IMR-90 (cell line): ENCODE measurements at regions not wholly inside any gene's neighbourhood (a gene's known extent, or its start where the extent isn't known, plus 50 kb on each side); places are given as distances from the start of the nearest gene placed in this dataset.
"Not testable (repeated sequence)": the region's sequence is repeated elsewhere in the genome, so short reads cannot be mapped to it uniquely, and the experiment has no call there.

Source experiments
- ATAC-seq: fragments of 200-7000 bp; cut with Tn5 transposase; 2 replicates; pipeline ENCODE4 v1.9.1; 2020; ENCODE audit warnings: low read depth, mild to moderate bottlenecking, moderate library complexity
- BruUV-seq: library from RNA; stranded (reverse); fragments of 400-500 nt; replicated peaks from 2 replicates; lab custom pipeline; 2021; lab: Mats Ljungman, UMichigan
- CTCF ChIA-PET: fragments of 300-600 bp; formaldehyde crosslinking; extraction: SDS; loops from one replicate; lab custom pipeline; 2021; ENCODE audit warnings: antibody characterized with exemption; lab: Yijun Ruan, JAX
- POLR2A ChIA-PET: fragments of 300-600 bp; sonication (Branson Sonifier 250); formaldehyde crosslinking; loops from one replicate; lab custom pipeline; 2022; ENCODE audit warnings: antibody characterized with exemption; ENCODE audit not compliant: unreplicated experiment; lab: Charles Lee
- DNase-seq: peaks from one replicate; pipeline ENCODE4 v3.0.0; 2013
- H2AFZ ChIP-seq: replicated peaks from 2 replicates; pipeline ENCODE3; 2013; ENCODE audit warnings: low read length, mild to moderate bottlenecking; ENCODE audit not compliant: poor library complexity
- H2AK5ac ChIP-seq: 2 replicates; pipeline ENCODE4 v1.6.1; 2013; ENCODE audit warnings: low read depth, low read length, inconsistent platforms
- H2AK9ac ChIP-seq: replicated peaks from 2 replicates; pipeline ENCODE3; 2013; ENCODE audit warnings: mild to moderate bottlenecking, low read depth, low read length, moderate library complexity; ENCODE audit not compliant: poor library complexity
- H2BK120ac ChIP-seq: 2 replicates; pipeline ENCODE4 v1.6.1; 2013; ENCODE audit warnings: low read depth, low read length, inconsistent platforms
- H2BK15ac ChIP-seq: 3 replicates; pipeline ENCODE4 v1.6.1; 2013; ENCODE audit warnings: low read depth, low read length, inconsistent platforms
- H2BK20ac ChIP-seq: 2 replicates; pipeline ENCODE4 v1.6.1; 2013; ENCODE audit warnings: low read depth, mild to moderate bottlenecking, inconsistent platforms, low read length, moderate library complexity
- H2BK5ac ChIP-seq: 2 replicates; pipeline ENCODE4 v1.6.1; 2013; ENCODE audit warnings: mild to moderate bottlenecking, low read depth, low read length, inconsistent platforms; ENCODE audit not compliant: poor library complexity, severe bottlenecking
- H3K14ac ChIP-seq: replicated peaks from 2 replicates; pipeline ENCODE4 v1.6.1; 2013; ENCODE audit warnings: low read depth, low read length, inconsistent platforms
- H3K18ac ChIP-seq: 2 replicates; pipeline ENCODE4 v1.6.1; 2013; ENCODE audit warnings: low read depth, low read length, control low read depth
- H3K23ac ChIP-seq: 2 replicates; pipeline ENCODE4 v1.6.1; 2013; ENCODE audit warnings: low read depth, low read length, inconsistent platforms
- H3K27ac ChIP-seq: 2 replicates; pipeline ENCODE4 v1.5.1; 2013; ENCODE audit warnings: mild to moderate bottlenecking, control low read depth, low read length; ENCODE audit not compliant: insufficient read depth
- H3K27me3 ChIP-seq: 2 replicates; pipeline ENCODE4 v1.6.1; 2013; ENCODE audit warnings: low read length; ENCODE audit not compliant: control insufficient read depth, insufficient read depth
- H3K36me3 ChIP-seq: 2 replicates; pipeline ENCODE4 v1.6.1; 2013; ENCODE audit warnings: low read length, mixed read lengths; ENCODE audit not compliant: control insufficient read depth, insufficient read depth
- H3K4ac ChIP-seq: 2 replicates; pipeline ENCODE4 v1.6.1; 2013; ENCODE audit warnings: low read depth, low read length, inconsistent platforms
- H3K4me1 ChIP-seq: 2 replicates; pipeline ENCODE4 v1.6.1; 2013; ENCODE audit warnings: low read length, mixed read lengths; ENCODE audit not compliant: control insufficient read depth, insufficient read depth
- H3K4me2 ChIP-seq: 2 replicates; pipeline ENCODE4 v1.6.1; 2013; ENCODE audit warnings: low read depth, mild to moderate bottlenecking, control low read depth, low read length, moderate library complexity
- H3K4me3 ChIP-seq: 2 replicates; pipeline ENCODE4 v1.5.1; 2013; ENCODE audit warnings: low read depth, mild to moderate bottlenecking, control low read depth, low read length, moderate library complexity; ENCODE audit not compliant: insufficient read depth
- H3K56ac ChIP-seq: 2 replicates; pipeline ENCODE4 v1.6.1; 2013; ENCODE audit warnings: low read length, inconsistent platforms; ENCODE audit not compliant: insufficient read depth; ENCODE audit errors: extremely low read depth
- H3K79me1 ChIP-seq, 2 experiments: 2 replicates each; pipeline ENCODE4 v1.6.1; 2013; ENCODE audit warnings: low read length in 2 of 2, inconsistent platforms in 1 of 2, low read depth in 1 of 2
- H3K9ac ChIP-seq: 2 replicates; pipeline ENCODE4 v1.6.1; 2013; ENCODE audit warnings: low read depth, low read length, control low read depth
- H3K9me1 ChIP-seq: 2 replicates; pipeline ENCODE4 v1.6.1; 2013; ENCODE audit warnings: low read length, inconsistent platforms; ENCODE audit not compliant: insufficient read depth
- H3K9me3 ChIP-seq: 2 replicates; pipeline ENCODE4 v1.6.1; 2013; ENCODE audit warnings: low read length; ENCODE audit not compliant: control insufficient read depth, insufficient read depth
- H4K20me1 ChIP-seq: 2 replicates; pipeline ENCODE4 v1.6.1; 2013; ENCODE audit warnings: low read length, inconsistent platforms; ENCODE audit not compliant: insufficient read depth
- H4K5ac ChIP-seq: 2 replicates; pipeline ENCODE4 v1.6.1; 2013; ENCODE audit warnings: mild to moderate bottlenecking, low read depth, low read length, control low read depth
- H4K8ac ChIP-seq, 2 experiments: 2 replicates each; pipeline ENCODE4 v1.6.1; 2013; ENCODE audit warnings: low read depth in 2 of 2, low read length in 2 of 2, control low read depth in 1 of 2, inconsistent platforms in 1 of 2
- H4K91ac ChIP-seq: 2 replicates; pipeline ENCODE4 v1.6.1; 2013; ENCODE audit warnings: low read depth, low read length, inconsistent platforms; ENCODE audit not compliant: insufficient read depth
- MAZ ChIP-seq: IDR thresholded peaks from 2 replicates; pipeline ENCODE4 v1.6.1; 2012; ENCODE audit warnings: low read depth, mild to moderate bottlenecking, low read length, improper control_type of control experiment, moderate library complexity, borderline replicate concordance
- RAD21 ChIP-seq: IDR thresholded peaks from 2 replicates; pipeline ENCODE4 v1.6.1; 2012; ENCODE audit warnings: low read length, improper control_type of control experiment
- RCOR1 ChIP-seq: IDR thresholded peaks from 2 replicates; pipeline ENCODE4 v1.6.1; 2012; ENCODE audit warnings: mild to moderate bottlenecking, low read length, improper control_type of control experiment; ENCODE audit not compliant: insufficient replicate concordance
- RFX5 ChIP-seq: IDR thresholded peaks from 2 replicates; pipeline ENCODE4 v1.8.0; 2012; ENCODE audit warnings: low read depth, mild to moderate bottlenecking, low read length, moderate library complexity
- WGBS, 2 experiments: methylation state at CpG; one replicate each; pipeline versions ENCODE4 v1.1.5 to v1.1.7; 2013; ENCODE audit warnings: missing lambda C conversion rate in 2 of 2; ENCODE audit not compliant: insufficient read length in 1 of 2; ENCODE audit errors: extremely low coverage in 2 of 2; 5-methylcytosine and 5-hydroxymethylcytosine counted together
- dilution Hi-C: fragments of 300-500 bp; cut with HindIII; formaldehyde crosslinking; loops from one replicate; pipeline ENCODE4 v1.14.3; 2018; ENCODE audit warnings: low sequenced_read_pairs; ENCODE audit not compliant: unreplicated experiment
- in situ Hi-C: fragments of 300-500 bp; cut with MboI; formaldehyde crosslinking; loops from 3 replicates; pipeline ENCODE4 v1.14.3; 2019; ENCODE audit warnings: low sequenced_read_pairs, inconsistent platforms, mixed read lengths
- intact Hi-C: fragments of 100-400 bp; cut with micrococcal nuclease; formaldehyde crosslinking; loops from 2 replicates; pipeline ENCODE4 v1.10.0; 2022
- TF ChIP-seq, protein P1 (sequence below): fragments of 150-350 bp; IDR thresholded peaks from 2 replicates; pipeline ENCODE4 v1.6.1; 2017; ENCODE audit warnings: mild to moderate bottlenecking, antibody characterized with exemption, low read length, low read depth
- TF ChIP-seq, protein P2 (sequence below): conservative IDR thresholded peaks from 2 replicates; pipeline ENCODE4 v1.5.1; 2012; ENCODE audit warnings: mild to moderate bottlenecking, low read depth, low read length, improper control_type of control experiment

DNA sequence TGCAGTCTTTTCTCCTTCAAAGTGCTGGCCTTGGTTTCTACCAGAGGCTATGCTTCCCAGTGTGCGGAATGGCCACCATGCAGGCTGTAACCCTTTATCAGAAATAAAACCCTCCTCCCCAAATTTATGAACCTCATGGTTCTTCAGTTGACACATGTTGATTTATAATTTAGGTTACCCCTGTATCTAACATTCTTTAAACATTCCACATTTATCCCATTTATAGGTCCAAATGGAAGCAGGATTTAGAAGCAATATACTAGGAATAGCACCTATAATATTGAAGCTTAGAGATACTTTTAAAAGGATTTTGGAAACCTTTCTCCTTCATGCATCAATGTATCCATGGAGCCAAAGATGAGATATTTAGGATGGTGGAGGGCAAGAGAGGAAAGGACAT is 438.8 kb upstream of the C16orf82 start:
- no peak overlapping the region for H2AFZ ChIP-seq
- H3K27me3 ChIP-seq: no peaks in the 10 kb centered on the region
- H3K9me1 ChIP-seq: no peaks in the 10 kb centered on the region
- BruUV-seq: no TSS peak
- H3K36me3 ChIP-seq: no peaks in the 10 kb centered on the region
- in situ Hi-C loops: no loop called here
- H3K23ac ChIP-seq: no peak overlapping the region
- H3K18ac ChIP-seq: no peak overlapping the region
- no peak overlapping the region for H2BK20ac ChIP-seq
- no peak overlapping the region for H2BK120ac ChIP-seq
- H3K4me1 ChIP-seq: no peaks in the 10 kb centered on the region
- H4K91ac ChIP-seq: no peak overlapping the region
- DNase-seq (no peak), ATAC-seq (no peak)
- no peak overlapping the region for H2AK5ac ChIP-seq
- H3K4ac ChIP-seq: no peak overlapping the region
- no peak overlapping the region for H3K14ac ChIP-seq
- TF ChIP-seq, protein P1, sequence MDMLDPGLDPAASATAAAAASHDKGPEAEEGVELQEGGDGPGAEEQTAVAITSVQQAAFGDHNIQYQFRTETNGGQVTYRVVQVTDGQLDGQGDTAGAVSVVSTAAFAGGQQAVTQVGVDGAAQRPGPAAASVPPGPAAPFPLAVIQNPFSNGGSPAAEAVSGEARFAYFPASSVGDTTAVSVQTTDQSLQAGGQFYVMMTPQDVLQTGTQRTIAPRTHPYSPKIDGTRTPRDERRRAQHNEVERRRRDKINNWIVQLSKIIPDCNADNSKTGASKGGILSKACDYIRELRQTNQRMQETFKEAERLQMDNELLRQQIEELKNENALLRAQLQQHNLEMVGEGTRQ: no peak
- TF ChIP-seq MAZ: no peak
- no peak for TF ChIP-seq RCOR1
- TF ChIP-seq, protein P2, sequence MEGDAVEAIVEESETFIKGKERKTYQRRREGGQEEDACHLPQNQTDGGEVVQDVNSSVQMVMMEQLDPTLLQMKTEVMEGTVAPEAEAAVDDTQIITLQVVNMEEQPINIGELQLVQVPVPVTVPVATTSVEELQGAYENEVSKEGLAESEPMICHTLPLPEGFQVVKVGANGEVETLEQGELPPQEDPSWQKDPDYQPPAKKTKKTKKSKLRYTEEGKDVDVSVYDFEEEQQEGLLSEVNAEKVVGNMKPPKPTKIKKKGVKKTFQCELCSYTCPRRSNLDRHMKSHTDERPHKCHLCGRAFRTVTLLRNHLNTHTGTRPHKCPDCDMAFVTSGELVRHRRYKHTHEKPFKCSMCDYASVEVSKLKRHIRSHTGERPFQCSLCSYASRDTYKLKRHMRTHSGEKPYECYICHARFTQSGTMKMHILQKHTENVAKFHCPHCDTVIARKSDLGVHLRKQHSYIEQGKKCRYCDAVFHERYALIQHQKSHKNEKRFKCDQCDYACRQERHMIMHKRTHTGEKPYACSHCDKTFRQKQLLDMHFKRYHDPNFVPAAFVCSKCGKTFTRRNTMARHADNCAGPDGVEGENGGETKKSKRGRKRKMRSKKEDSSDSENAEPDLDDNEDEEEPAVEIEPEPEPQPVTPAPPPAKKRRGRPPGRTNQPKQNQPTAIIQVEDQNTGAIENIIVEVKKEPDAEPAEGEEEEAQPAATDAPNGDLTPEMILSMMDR: no peak
- no peak for TF ChIP-seq RFX5
- TF ChIP-seq RAD21: no peak
- no peak overlapping the region for H2AK9ac ChIP-seq
- no peak overlapping the region for H3K4me2 ChIP-seq
- H3K4me3 ChIP-seq: no peak overlapping the region
- no CpG with 5 or more reads among the region's 1 CpG for WGBS, 2 experiments
- no peaks in the 10 kb centered on the region for H3K79me1 ChIP-seq
- H3K56ac ChIP-seq: no peak overlapping the region
- peaks cover 7% of the 10 kb centered on the region; the same call in 1 of the 2 replicates for H3K9me3 ChIP-seq
- H3K27ac ChIP-seq: no peak overlapping the region
- no peak overlapping the region for H4K5ac ChIP-seq
- H2BK5ac ChIP-seq: no peak overlapping the region
- dilution Hi-C loops: no loop called here
- intact Hi-C loops: no loop called here
- CTCF ChIA-PET: no interaction called here
- POLR2A ChIA-PET: no interaction called here
- H4K8ac ChIP-seq: no peak overlapping the region
- H2BK15ac ChIP-seq: no peak overlapping the region
- H3K9ac ChIP-seq: no peak overlapping the region
- no peaks in the 10 kb centered on the region for H4K20me1 ChIP-seq

DNA sequence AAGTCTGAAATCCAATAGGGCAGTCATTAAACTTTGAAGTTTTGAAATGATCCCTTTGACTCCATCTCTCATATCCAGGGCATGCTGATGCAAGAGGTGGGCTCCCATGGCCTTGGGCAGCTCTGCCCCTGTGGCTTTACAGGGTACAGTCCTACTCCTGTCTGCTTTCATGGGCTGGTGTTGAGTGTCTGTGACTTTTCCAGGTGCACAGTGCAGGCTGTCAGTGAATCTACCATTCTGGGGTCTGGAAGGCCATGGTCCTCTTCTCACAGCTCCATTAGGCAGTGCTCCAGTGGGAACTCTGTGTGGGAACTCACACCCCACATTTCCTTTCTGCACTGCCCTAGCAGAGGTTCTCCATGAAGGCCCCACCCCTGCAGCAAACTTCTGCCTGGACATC is 435.4 kb upstream of the C16orf82 start:
- H3K9me3 ChIP-seq, intact Hi-C loops, H2AFZ ChIP-seq, DNase-seq, H3K4me2 ChIP-seq, H3K27me3 ChIP-seq, H3K56ac ChIP-seq, H4K20me1 ChIP-seq, H3K4ac ChIP-seq, H3K9me1 ChIP-seq, H3K18ac ChIP-seq, H2BK120ac ChIP-seq, H2BK20ac ChIP-seq, CTCF ChIA-PET, H3K23ac ChIP-seq, ATAC-seq, H3K27ac ChIP-seq, H3K9ac ChIP-seq, H3K14ac ChIP-seq, H2BK5ac ChIP-seq, H4K91ac ChIP-seq, H2AK9ac ChIP-seq, POLR2A ChIA-PET, BruUV-seq, H4K8ac ChIP-seq, H3K79me1 ChIP-seq, dilution Hi-C loops, in situ Hi-C loops, H2AK5ac ChIP-seq, H3K4me1 ChIP-seq, H4K5ac ChIP-seq, H2BK15ac ChIP-seq, H3K4me3 ChIP-seq, H3K36me3 ChIP-seq: not testable (repeated sequence)
